K562 (cell line): ENCODE measurements at regions not wholly inside any gene's neighbourhood (a gene's known extent, or its start where the extent isn't known, plus 50 kb on each side); places are given as distances from the start of the nearest gene placed in this dataset.

Source experiments
- ATAC-seq: fragments of 200-7000 bp; cut with Tn5 transposase; 3 replicates; pipeline ENCODE4 v1.9.1; 2020; ENCODE audit warnings: moderate library complexity
- BruUV-seq: library from RNA; stranded (reverse); fragments of 400-500 nt; replicated peaks from 2 replicates; lab custom pipeline; 2021; lab: Mats Ljungman, UMichigan
- CTCF ChIA-PET: fragments of 300-600 bp; formaldehyde crosslinking; extraction: SDS; loops from one replicate; lab custom pipeline; 2021; ENCODE audit warnings: low intra/inter-chr PET ratio; lab: Yijun Ruan, JAX
- POLR2A ChIA-PET: fragments of 300-600, 350-650 bp; sonication (Branson Sonifier 250); formaldehyde crosslinking; extraction: SDS; loops from one replicate; lab custom pipeline; 2021; ENCODE audit warnings: antibody characterized with exemption, inconsistent platforms; lab: Yijun Ruan, JAX
- DNase-seq, 4 experiments: peaks; one replicate each; pipeline versions ENCODE4 v3.0.0 to v3.0.0-alpha.2; 2011 to 2018; ENCODE audit warnings: low spot score in 3 of 4, mixed read lengths in 3 of 4; ENCODE audit errors: extremely low read depth in 1 of 4
- FAIRE-seq: peaks from 2 replicates; lab custom pipeline; 2011; peaks lifted over from hg19 to GRCh38; lab: Jason Lieb, UNC
- H2AFZ ChIP-seq: 2 replicates; pipeline ENCODE4 v1.6.0; 2011; ENCODE audit warnings: low read depth, low read length, control low read depth, inconsistent platforms
- H3K27ac ChIP-seq: fragments of 200-600 bp; 3 replicates; pipeline ENCODE4 v1.8.0; 2011; ENCODE audit warnings: low read depth, mild to moderate bottlenecking, control low read depth, inconsistent platforms, low read length, moderate library complexity, mixed read lengths; ENCODE audit errors: extremely low read depth
- H3K27me3 ChIP-seq, 2 experiments: fragments of 300-600 bp in 1 of 2; 2 replicates in 1 of 2; 3 replicates in 1 of 2; pipeline versions ENCODE4 v1.6.0 to v1.8.0; 2011; ENCODE audit warnings: inconsistent platforms in 2 of 2, low read length in 2 of 2, mild to moderate bottlenecking in 1 of 2, mixed read lengths in 1 of 2, moderate library complexity in 1 of 2; ENCODE audit not compliant: control insufficient read depth in 2 of 2, insufficient read depth in 2 of 2
- H3K36me3 ChIP-seq: fragments of 300-600 bp; 3 replicates; pipeline ENCODE4 v1.8.0; 2011; ENCODE audit warnings: mild to moderate bottlenecking, low read length, inconsistent platforms; ENCODE audit not compliant: control insufficient read depth, insufficient read depth
- H3K4me1 ChIP-seq, 2 experiments: fragments of 200-600 bp in 1 of 2; replicated peaks in 1 of 2; 2 replicates in 1 of 2; 3 replicates in 1 of 2; pipeline versions ENCODE4 v1.5.1 to v1.8.0; 2011; ENCODE audit warnings: inconsistent platforms in 2 of 2, low read length in 2 of 2, mild to moderate bottlenecking in 1 of 2, mixed read lengths in 1 of 2, moderate library complexity in 1 of 2; ENCODE audit not compliant: control insufficient read depth in 2 of 2, insufficient read depth in 2 of 2
- H3K4me2 ChIP-seq: 2 replicates; pipeline ENCODE4 v1.6.1; 2011; ENCODE audit warnings: low read length, control low read depth, inconsistent platforms, mixed read lengths; ENCODE audit not compliant: insufficient read depth
- H3K4me3 ChIP-seq: fragments of 200-600 bp; sonication (generic), shearing (Covaris generic); 2 replicates; pipeline ENCODE4 v1.5.1; 2016; ENCODE audit warnings: control low read depth, inconsistent platforms
- H3K79me2 ChIP-seq: fragments of 200-600 bp; 3 replicates; pipeline ENCODE4 v1.8.0; 2011; ENCODE audit warnings: low read length, inconsistent platforms; ENCODE audit not compliant: control insufficient read depth, insufficient read depth
- H3K9ac ChIP-seq, 2 experiments: 2 replicates each; pipeline versions ENCODE4 v1.6.0 to v1.6.1; 2011; ENCODE audit warnings: low read depth in 2 of 2, low read length in 2 of 2, control low read depth in 1 of 2, inconsistent platforms in 1 of 2, mild to moderate bottlenecking in 1 of 2, mixed read lengths in 1 of 2; ENCODE audit not compliant: insufficient read depth in 1 of 2
- H3K9me1 ChIP-seq: one replicate; pipeline ENCODE4 v1.6.0; 2011; ENCODE audit warnings: inconsistent platforms, mild to moderate bottlenecking, low read length, moderate library complexity; ENCODE audit not compliant: control insufficient read depth, insufficient read depth
- H3K9me3 ChIP-seq: replicated peaks from 2 replicates; pipeline ENCODE4 v1.5.1; 2011; ENCODE audit warnings: low read depth, low read length, inconsistent platforms; ENCODE audit not compliant: control insufficient read depth, insufficient read depth
- H4K20me1 ChIP-seq: replicated peaks from 2 replicates; pipeline ENCODE4 v1.6.1; 2011; ENCODE audit warnings: low read length, inconsistent platforms, mixed read lengths; ENCODE audit not compliant: control insufficient read depth, insufficient read depth
- ARNT ChIP-seq, 2 experiments: fragments of 450-650 bp; IDR thresholded peaks; 2 replicates each; pipeline ENCODE4 v1.6.1; 2016; ENCODE audit warnings: mild to moderate bottlenecking in 1 of 2
- BRCA1 ChIP-seq, 2 experiments: fragments of 450-650 bp in 1 of 2; sonication (generic) in 1 of 2; formaldehyde crosslinking in 1 of 2; IDR thresholded peaks; 2 replicates each; pipeline versions ENCODE4 v1.5.0 to v1.6.1; 2017 to 2020; ENCODE audit warnings: mild to moderate bottlenecking in 1 of 2, missing genetic modification reagents in 1 of 2
- E2F3 ChIP-seq: fragments of 250-450 bp; sonication (Bioruptor Pico); IDR thresholded peaks from 2 replicates; pipeline ENCODE4 v1.4.0; 2020; ENCODE audit warnings: mild to moderate bottlenecking
- E2F5 ChIP-seq: sonication (generic); formaldehyde crosslinking; IDR thresholded peaks from 2 replicates; pipeline ENCODE4 v1.8.0; 2022; ENCODE audit warnings: mild to moderate bottlenecking, missing genetic modification reagents
- GATAD2A ChIP-seq: fragments of 450-650 bp; IDR thresholded peaks from 2 replicates; pipeline ENCODE4 v1.6.1; 2017
- GTF2F1 ChIP-seq: IDR thresholded peaks from 2 replicates; pipeline ENCODE4 v1.6.1; 2011; ENCODE audit warnings: low read depth, low read length, improper control_type of control experiment
- KLF1 ChIP-seq: fragments of 450-650 bp; IDR thresholded peaks from 2 replicates; pipeline ENCODE4 v1.6.1; 2016; ENCODE audit warnings: missing genetic modification characterization, missing compliant biosample characterization
- KLF16 ChIP-seq: IDR thresholded peaks from 2 replicates; pipeline ENCODE4 v1.6.1; 2016; ENCODE audit warnings: antibody characterized with exemption
- L3MBTL2 ChIP-seq: fragments of 450-650 bp; IDR thresholded peaks from 2 replicates; pipeline ENCODE4 v1.6.1; 2016; ENCODE audit warnings: mild to moderate bottlenecking, moderate library complexity
- MCM5 ChIP-seq: fragments of 450-650 bp; IDR thresholded peaks from 2 replicates; pipeline ENCODE4 v1.6.1; 2016; ENCODE audit warnings: low read depth
- MYC ChIP-seq, 2 experiments: fragments of 250-450 bp in 1 of 2; sonication (Bioruptor Pico) in 1 of 2; IDR thresholded peaks; 2 replicates each; pipeline versions ENCODE4 v1.5.1 to v1.6.1; 2012 to 2021; ENCODE audit warnings: low read depth in 2 of 2, borderline replicate concordance in 1 of 2, improper control_type of control experiment in 1 of 2, low read length in 1 of 2, mild to moderate bottlenecking in 1 of 2, moderate library complexity in 1 of 2
- NCOA6 ChIP-seq: fragments of 450-650 bp; IDR thresholded peaks from 2 replicates; pipeline ENCODE4 v1.6.1; 2017; ENCODE audit warnings: mild to moderate bottlenecking
- PRPF4 ChIP-seq: fragments of 200-400 bp; formaldehyde crosslinking; IDR thresholded peaks from one replicate; pipeline ENCODE4 v1.6.1; 2017; ENCODE audit warnings: low read length, low read depth, mild to moderate bottlenecking; ENCODE audit not compliant: insufficient read depth, poor library complexity, severe bottlenecking
- RAD21 ChIP-seq, 2 experiments: fragments of 250-450 bp in 1 of 2; fragments of 450-650 bp in 1 of 2; sonication (Bioruptor Pico) in 1 of 2; formaldehyde crosslinking in 1 of 2; IDR thresholded peaks in 1 of 2; conservative IDR thresholded peaks in 1 of 2; 2 replicates each; pipeline versions ENCODE4 v1.4.0 to v1.8.0; 2020 to 2022; ENCODE audit warnings: mild to moderate bottlenecking in 2 of 2, moderate library complexity in 1 of 2
- SIX5 ChIP-seq, 2 experiments: IDR thresholded peaks; 2 replicates each; pipeline ENCODE4 v1.6.1; 2011; ENCODE audit warnings: low read length in 2 of 2, borderline replicate concordance in 1 of 2, low read depth in 1 of 2, mild to moderate bottlenecking in 1 of 2, moderate library complexity in 1 of 2; ENCODE audit not compliant: insufficient read depth in 1 of 2
- SPI1 ChIP-seq: IDR thresholded peaks from 2 replicates; pipeline ENCODE4 v1.6.1; 2011; ENCODE audit warnings: low read depth, low read length, control low read depth, borderline replicate concordance
- TFAM ChIP-seq: fragments of 250-450 bp; sonication (Bioruptor Pico); conservative IDR thresholded peaks from 2 replicates; pipeline ENCODE4 v1.5.0; 2021; ENCODE audit warnings: mild to moderate bottlenecking, moderate library complexity
- ZC3H8 ChIP-seq: fragments of 450-650 bp; IDR thresholded peaks from 2 replicates; pipeline ENCODE4 v1.6.1; 2017
- ZKSCAN3 ChIP-seq: fragments of 250-450 bp; sonication (Bioruptor Pico); IDR thresholded peaks from 2 replicates; pipeline ENCODE4 v1.4.0; 2020
- ZNF212 ChIP-seq: fragments of 450-650 bp; formaldehyde crosslinking; IDR thresholded peaks from 2 replicates; pipeline ENCODE4 v1.4.0; 2020; ENCODE audit warnings: mild to moderate bottlenecking
- ZNF589 ChIP-seq: fragments of 200-800 bp; sonication (Bioruptor generic); IDR thresholded peaks from 2 replicates; pipeline ENCODE4 v1.6.1; 2016; ENCODE audit warnings: low read depth, missing genetic modification characterization, missing compliant biosample characterization
- ZNF639 ChIP-seq, 2 experiments: fragments of 200-800 bp in 1 of 2; sonication (Bioruptor generic) in 1 of 2; sonication (generic) in 1 of 2; formaldehyde crosslinking in 1 of 2; IDR thresholded peaks in 1 of 2; conservative IDR thresholded peaks in 1 of 2; 2 replicates each; pipeline versions ENCODE4 v1.5.0 to v1.6.1; 2016 to 2020; ENCODE audit warnings: missing compliant biosample characterization in 1 of 2, missing genetic modification characterization in 1 of 2, missing genetic modification reagents in 1 of 2
- WGBS: fragments of 100-300 bp; shearing (Covaris generic); methylation state at CpG from one replicate; pipeline ENCODE4 v1.1.6; 2016; ENCODE audit warnings: low coverage, mixed read lengths; ENCODE audit not compliant: insufficient coverage; ENCODE audit errors: missing lambda C conversion rate; 5-methylcytosine and 5-hydroxymethylcytosine counted together
- in situ Hi-C: fragments of 300-500 bp; cut with MboI; formaldehyde crosslinking; loops from 4 replicates; pipeline ENCODE4 v1.15.0; 2018; ENCODE audit warnings: inconsistent platforms, mixed read lengths
- intact Hi-C: fragments of 100-400 bp; cut with micrococcal nuclease; formaldehyde crosslinking; loops from 2 replicates; pipeline ENCODE4 v1.14.2; 2022

GRCh38 chr2:138306626-138307025, 194.9 kb upstream of the SPOPL start (continued):
- no peak for TF ChIP-seq MCM5
- TF ChIP-seq SPI1: no peak
- TF ChIP-seq SIX5 (IDR thresholded peaks at IDR 0.05; ENCODE audit: borderline replicate concordance in 1 of 2, insufficient read depth in 1 of 2, low read depth in 1 of 2, low read length in 2 of 2): no peak
- no peak for TF ChIP-seq ARNT (IDR thresholded peaks at IDR 0.05)
- no peak for TF ChIP-seq ZNF212 (CRISPR knock-in tag)
- no peak for TF ChIP-seq E2F3 (CRISPR knock-in tag)

- ChIA-PET CTCF (no interaction called here), POLR2A (no interaction called here)
- no TSS peak for BruUV-seq
- TF ChIP-seq GATAD2A (no peak), MYC (IDR thresholded peaks at IDR 0.05; ENCODE audit: low read depth, low read length) (no peak), MYC (CRISPR knock-in tag; IDR thresholded peaks at IDR 0.05; ENCODE audit: borderline replicate concordance, low read depth) (no peak), E2F5 (CRISPR knock-in tag) (no peak), BRCA1 (IDR thresholded peaks at IDR 0.05) (no peak), BRCA1 (CRISPR knock-in tag; IDR thresholded peaks at IDR 0.05) (no peak), TFAM (CRISPR knock-in tag) (no peak), ZNF639 (CRISPR knock-in tag; conservative IDR thresholded peaks at IDR 0.05 in 1 of 2, IDR thresholded peaks at IDR 0.05 in 1 of 2) (no peak), L3MBTL2 (no peak), ZNF589 (no peak), RAD21 (CRISPR knock-in tag; conservative IDR thresholded peaks at IDR 0.05 in 1 of 2, IDR thresholded peaks at IDR 0.05 in 1 of 2) (no peak), ZC3H8 (no peak), GTF2F1 (no peak), PRPF4 (no peak), ZKSCAN3 (CRISPR knock-in tag) (no peak), KLF16 (no peak), KLF1 (tag) (no peak), NCOA6 (no peak)
Observed at GRCh38 chr2:138307099-138307498, 194.5 kb upstream of the SPOPL start.

More at GRCh38 chr2:138307099-138307498, 194.5 kb upstream of the SPOPL start:
- H3K9me1 ChIP-seq: no peaks in the 10 kb centered on the region
- no peak overlapping the region for H3K4me3 ChIP-seq
- no peak overlapping the region for H3K4me2 ChIP-seq
- no peaks in the 10 kb centered on the region for H3K27me3 ChIP-seq
- intact Hi-C loops (no loop called here), in situ Hi-C loops (no loop called here)
- no peak for FAIRE-seq
- H2AFZ ChIP-seq: no peak overlapping the region
- ATAC-seq: no peak
- H3K9ac ChIP-seq: no peak overlapping the region
- WGBS: 0% methylated on average over 1 of the region's 1 CpG
- H3K27ac ChIP-seq: no peak overlapping the region
- no peaks in the 10 kb centered on the region for H3K4me1 ChIP-seq
- DNase-seq: no peak
- no peaks in the 10 kb centered on the region for H4K20me1 ChIP-seq
- H3K36me3 ChIP-seq: no peaks in the 10 kb centered on the region
- no peaks in the 10 kb centered on the region for H3K79me2 ChIP-seq
- H3K9me3 ChIP-seq: no peaks in the 10 kb centered on the region
